ENCODE measurements at regions not wholly inside any gene's neighbourhood (a gene's known extent, or its start where the extent isn't known, plus 50 kb on each side); places are given as distances from the start of the nearest gene placed in this dataset.

- TF ChIP-seq TOX (CRISPR knock-in tag; IDR thresholded peaks at IDR 0.05; ENCODE audit: borderline replicate concordance): no peak
- TF ChIP-seq RARB (CRISPR knock-in tag; IDR thresholded peaks at IDR 0.05): no peak
- TF ChIP-seq CREB5 (CRISPR knock-in tag; IDR thresholded peaks at IDR 0.05; ENCODE audit: low read depth): no peak
- TF ChIP-seq, protein P1, sequence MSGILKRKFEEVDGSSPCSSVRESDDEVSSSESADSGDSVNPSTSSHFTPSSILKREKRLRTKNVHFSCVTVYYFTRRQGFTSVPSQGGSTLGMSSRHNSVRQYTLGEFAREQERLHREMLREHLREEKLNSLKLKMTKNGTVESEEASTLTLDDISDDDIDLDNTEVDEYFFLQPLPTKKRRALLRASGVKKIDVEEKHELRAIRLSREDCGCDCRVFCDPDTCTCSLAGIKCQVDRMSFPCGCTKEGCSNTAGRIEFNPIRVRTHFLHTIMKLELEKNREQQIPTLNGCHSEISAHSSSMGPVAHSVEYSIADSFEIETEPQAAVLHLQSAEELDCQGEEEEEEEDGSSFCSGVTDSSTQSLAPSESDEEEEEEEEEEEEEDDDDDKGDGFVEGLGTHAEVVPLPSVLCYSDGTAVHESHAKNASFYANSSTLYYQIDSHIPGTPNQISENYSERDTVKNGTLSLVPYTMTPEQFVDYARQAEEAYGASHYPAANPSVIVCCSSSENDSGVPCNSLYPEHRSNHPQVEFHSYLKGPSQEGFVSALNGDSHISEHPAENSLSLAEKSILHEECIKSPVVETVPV (CRISPR knock-in tag; IDR thresholded peaks at IDR 0.05): no peak
- no peak for TF ChIP-seq OSR1 (CRISPR knock-in tag; IDR thresholded peaks at IDR 0.05)
- TF ChIP-seq, protein P2, sequence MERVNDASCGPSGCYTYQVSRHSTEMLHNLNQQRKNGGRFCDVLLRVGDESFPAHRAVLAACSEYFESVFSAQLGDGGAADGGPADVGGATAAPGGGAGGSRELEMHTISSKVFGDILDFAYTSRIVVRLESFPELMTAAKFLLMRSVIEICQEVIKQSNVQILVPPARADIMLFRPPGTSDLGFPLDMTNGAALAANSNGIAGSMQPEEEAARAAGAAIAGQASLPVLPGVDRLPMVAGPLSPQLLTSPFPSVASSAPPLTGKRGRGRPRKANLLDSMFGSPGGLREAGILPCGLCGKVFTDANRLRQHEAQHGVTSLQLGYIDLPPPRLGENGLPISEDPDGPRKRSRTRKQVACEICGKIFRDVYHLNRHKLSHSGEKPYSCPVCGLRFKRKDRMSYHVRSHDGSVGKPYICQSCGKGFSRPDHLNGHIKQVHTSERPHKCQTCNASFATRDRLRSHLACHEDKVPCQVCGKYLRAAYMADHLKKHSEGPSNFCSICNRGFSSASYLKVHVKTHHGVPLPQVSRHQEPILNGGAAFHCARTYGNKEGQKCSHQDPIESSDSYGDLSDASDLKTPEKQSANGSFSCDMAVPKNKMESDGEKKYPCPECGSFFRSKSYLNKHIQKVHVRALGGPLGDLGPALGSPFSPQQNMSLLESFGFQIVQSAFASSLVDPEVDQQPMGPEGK (CRISPR knock-in tag; IDR thresholded peaks at IDR 0.05; ENCODE audit: borderline replicate concordance): no peak
- no peak for TF ChIP-seq ZNF8 (CRISPR knock-in tag; IDR thresholded peaks at IDR 0.05)
- no peak for TF ChIP-seq ZNF70 (CRISPR knock-in tag; IDR thresholded peaks at IDR 0.05)
- no peak for TF ChIP-seq TCF4 (CRISPR knock-in tag; IDR thresholded peaks at IDR 0.05; ENCODE audit: borderline replicate concordance)
- TF ChIP-seq ARNTL (CRISPR knock-in tag; IDR thresholded peaks at IDR 0.05; ENCODE audit: borderline replicate concordance, low read depth): no peak
- no peak for TF ChIP-seq ZFP30 (CRISPR knock-in tag; IDR thresholded peaks at IDR 0.05)
- no peak for TF ChIP-seq BACH2 (CRISPR knock-in tag; IDR thresholded peaks at IDR 0.05; ENCODE audit: borderline replicate concordance)
- TF ChIP-seq ISL1 (CRISPR knock-in tag; IDR thresholded peaks at IDR 0.05): no peak
- TF ChIP-seq ZC3H10 (CRISPR knock-in tag; IDR thresholded peaks at IDR 0.05): no peak
These were observed 508.1 kb downstream of the EIPR1 start for GRCh38 chr2:2869553-2869952.

All from SK-N-SH treated with all-trans-retinoic acid at 6 μM for 48 hours (cell line).